A549 (cell line): ENCODE measurements at regions not wholly inside any gene's neighbourhood (a gene's known extent, or its start where the extent isn't known, plus 50 kb on each side); places are given as distances from the start of the nearest gene placed in this dataset.

ENCODE experiments used
- CEBPB ChIP-seq, 2 experiments: fragments of >200 bp in 1 of 2; sonication (Bioruptor Twin) in 1 of 2; formaldehyde crosslinking in 1 of 2; IDR thresholded peaks; 2 replicates each; pipeline ENCODE4 v1.6.1; 2012 to 2016
- CHD2 ChIP-seq: fragments of 150-350 bp; IDR thresholded peaks from 2 replicates; pipeline ENCODE4 v1.6.1; 2014; ENCODE audit warnings: low read length; ENCODE audit not compliant: partially characterized antibody
- ESRRA ChIP-seq: fragments of 150-350 bp; IDR thresholded peaks from 2 replicates; pipeline ENCODE4 v1.6.1; 2014; ENCODE audit warnings: mild to moderate bottlenecking, low read length, borderline replicate concordance
- POLR2A ChIP-seq: IDR thresholded peaks from 2 replicates; pipeline ENCODE4 v1.6.1; 2012; ENCODE audit warnings: mild to moderate bottlenecking, low read length
- RAD21 ChIP-seq, 2 experiments: fragments of >200 bp in 1 of 2; sonication (Bioruptor Twin) in 1 of 2; formaldehyde crosslinking in 1 of 2; IDR thresholded peaks in 1 of 2; conservative IDR thresholded peaks in 1 of 2; 2 replicates in 1 of 2; 3 replicates in 1 of 2; pipeline ENCODE4 v1.6.1; 2012 to 2018; ENCODE audit warnings: inconsistent platforms in 1 of 2
- RFX5 ChIP-seq: fragments of 450-650 bp; IDR thresholded peaks from 2 replicates; pipeline ENCODE4 v1.7.1; 2014; ENCODE audit warnings: antibody characterized with exemption, mild to moderate bottlenecking, moderate library complexity
- RNF2 ChIP-seq: fragments of 200-600 bp; sonication (generic); IDR thresholded peaks from 2 replicates; pipeline ENCODE4 v1.6.1; 2016; ENCODE audit warnings: low read depth, mild to moderate bottlenecking, antibody characterized with exemption, moderate library complexity, borderline replicate concordance
- ZFP36 ChIP-seq: fragments of 450-650 bp; IDR thresholded peaks from 2 replicates; pipeline ENCODE4 v1.6.1; 2014; ENCODE audit warnings: borderline replicate concordance; ENCODE audit not compliant: partially characterized antibody
- ZSCAN20 ChIP-seq: fragments of 250-450 bp; sonication (Bioruptor Pico); IDR thresholded peaks from 2 replicates; pipeline ENCODE4 v1.8.0; 2022; ENCODE audit warnings: mild to moderate bottlenecking, moderate library complexity
- TF ChIP-seq, protein P1 (sequence below): fragments of >200 bp; sonication (Bioruptor Twin); formaldehyde crosslinking; IDR thresholded peaks from 3 replicates; pipeline ENCODE4 v1.5.1; 2016
- TF ChIP-seq, protein P2 (sequence below): IDR thresholded peaks from 2 replicates; pipeline ENCODE4 v1.6.1; 2012
- TF ChIP-seq, protein P3 (sequence below): fragments of 450-650 bp; IDR thresholded peaks from 2 replicates; pipeline ENCODE4 v1.6.1; 2014; ENCODE audit warnings: antibody characterized with exemption
- TF ChIP-seq, protein P4 (sequence below): fragments of 250-450 bp; sonication (Bioruptor Pico); IDR thresholded peaks from 2 replicates; pipeline ENCODE4 v1.5.0; 2021; ENCODE audit warnings: mild to moderate bottlenecking, moderate library complexity, borderline replicate concordance

DNA sequence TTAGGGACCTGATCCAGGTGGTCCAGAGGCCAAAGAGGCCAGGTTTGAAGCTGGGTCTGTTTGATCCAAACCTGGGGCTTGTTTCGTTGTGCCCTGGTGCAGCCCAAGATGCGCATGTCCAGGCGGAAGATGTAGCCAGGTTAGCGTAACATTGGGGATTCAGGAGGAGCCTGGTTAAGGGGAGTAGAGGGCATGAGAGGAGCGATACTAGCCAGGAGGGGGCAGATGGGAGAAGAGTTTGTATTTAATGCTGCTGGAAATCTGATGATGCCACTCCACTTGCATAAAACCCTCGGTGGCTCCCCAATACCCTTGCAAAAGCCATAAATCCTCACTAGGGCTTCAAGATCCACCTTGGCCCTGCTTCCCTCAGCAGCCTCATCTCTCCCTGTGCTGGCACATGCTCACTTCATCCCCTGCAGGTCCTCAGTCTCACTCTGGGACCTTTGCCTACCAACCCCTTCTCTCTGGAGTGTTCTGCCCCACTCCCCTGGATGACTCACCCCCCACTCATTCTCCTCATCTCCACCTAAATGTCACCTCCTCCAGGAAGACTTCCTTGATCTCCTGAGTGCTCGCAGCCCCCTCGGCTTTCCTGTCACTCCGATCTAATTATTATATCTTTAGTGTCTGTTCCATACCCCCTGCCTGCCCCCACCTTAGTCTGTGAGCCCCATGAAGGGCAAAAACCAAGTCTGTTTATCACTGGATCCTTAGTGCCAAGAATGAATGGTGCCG is 95.9 kb downstream of the MIAT start:
- TF ChIP-seq POLR2A (no peak), RFX5 (no peak), CHD2 (no peak), RAD21 (conservative IDR thresholded peaks at IDR 0.05 in 1 of 2, IDR thresholded peaks at IDR 0.05 in 1 of 2) (no peak), RNF2 (no peak), CEBPB (IDR thresholded peaks at IDR 0.05) (no peak), ZSCAN20 (no peak), ZFP36 (peak; percentile 83), ESRRA (no peak)
- TF ChIP-seq, protein P1, sequence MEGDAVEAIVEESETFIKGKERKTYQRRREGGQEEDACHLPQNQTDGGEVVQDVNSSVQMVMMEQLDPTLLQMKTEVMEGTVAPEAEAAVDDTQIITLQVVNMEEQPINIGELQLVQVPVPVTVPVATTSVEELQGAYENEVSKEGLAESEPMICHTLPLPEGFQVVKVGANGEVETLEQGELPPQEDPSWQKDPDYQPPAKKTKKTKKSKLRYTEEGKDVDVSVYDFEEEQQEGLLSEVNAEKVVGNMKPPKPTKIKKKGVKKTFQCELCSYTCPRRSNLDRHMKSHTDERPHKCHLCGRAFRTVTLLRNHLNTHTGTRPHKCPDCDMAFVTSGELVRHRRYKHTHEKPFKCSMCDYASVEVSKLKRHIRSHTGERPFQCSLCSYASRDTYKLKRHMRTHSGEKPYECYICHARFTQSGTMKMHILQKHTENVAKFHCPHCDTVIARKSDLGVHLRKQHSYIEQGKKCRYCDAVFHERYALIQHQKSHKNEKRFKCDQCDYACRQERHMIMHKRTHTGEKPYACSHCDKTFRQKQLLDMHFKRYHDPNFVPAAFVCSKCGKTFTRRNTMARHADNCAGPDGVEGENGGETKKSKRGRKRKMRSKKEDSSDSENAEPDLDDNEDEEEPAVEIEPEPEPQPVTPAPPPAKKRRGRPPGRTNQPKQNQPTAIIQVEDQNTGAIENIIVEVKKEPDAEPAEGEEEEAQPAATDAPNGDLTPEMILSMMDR, result no peak
- TF ChIP-seq, protein P2, sequence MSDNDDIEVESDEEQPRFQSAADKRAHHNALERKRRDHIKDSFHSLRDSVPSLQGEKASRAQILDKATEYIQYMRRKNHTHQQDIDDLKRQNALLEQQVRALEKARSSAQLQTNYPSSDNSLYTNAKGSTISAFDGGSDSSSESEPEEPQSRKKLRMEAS, result no peak
- TF ChIP-seq, protein P3, sequence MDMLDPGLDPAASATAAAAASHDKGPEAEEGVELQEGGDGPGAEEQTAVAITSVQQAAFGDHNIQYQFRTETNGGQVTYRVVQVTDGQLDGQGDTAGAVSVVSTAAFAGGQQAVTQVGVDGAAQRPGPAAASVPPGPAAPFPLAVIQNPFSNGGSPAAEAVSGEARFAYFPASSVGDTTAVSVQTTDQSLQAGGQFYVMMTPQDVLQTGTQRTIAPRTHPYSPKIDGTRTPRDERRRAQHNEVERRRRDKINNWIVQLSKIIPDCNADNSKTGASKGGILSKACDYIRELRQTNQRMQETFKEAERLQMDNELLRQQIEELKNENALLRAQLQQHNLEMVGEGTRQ, result no peak
- TF ChIP-seq, protein P4, sequence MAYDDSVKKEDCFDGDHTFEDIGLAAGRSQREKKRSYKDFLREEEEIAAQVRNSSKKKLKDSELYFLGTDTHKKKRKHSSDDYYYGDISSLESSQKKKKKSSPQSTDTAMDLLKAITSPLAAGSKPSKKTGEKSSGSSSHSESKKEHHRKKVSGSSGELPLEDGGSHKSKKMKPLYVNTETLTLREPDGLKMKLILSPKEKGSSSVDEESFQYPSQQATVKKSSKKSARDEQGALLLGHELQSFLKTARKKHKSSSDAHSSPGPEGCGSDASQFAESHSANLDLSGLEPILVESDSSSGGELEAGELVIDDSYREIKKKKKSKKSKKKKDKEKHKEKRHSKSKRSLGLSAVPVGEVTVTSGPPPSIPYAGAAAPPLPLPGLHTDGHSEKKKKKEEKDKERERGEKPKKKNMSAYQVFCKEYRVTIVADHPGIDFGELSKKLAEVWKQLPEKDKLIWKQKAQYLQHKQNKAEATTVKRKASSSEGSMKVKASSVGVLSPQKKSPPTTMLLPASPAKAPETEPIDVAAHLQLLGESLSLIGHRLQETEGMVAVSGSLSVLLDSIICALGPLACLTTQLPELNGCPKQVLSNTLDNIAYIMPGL (CRISPR knock-in tag), result no peak
